K562 (cell line): ENCODE measurements at regions not wholly inside any gene's neighbourhood (a gene's known extent, or its start where the extent isn't known, plus 50 kb on each side); places are given as distances from the start of the nearest gene placed in this dataset.

Experiments used
- ATAC-seq: fragments of 200-7000 bp; cut with Tn5 transposase; 3 replicates; pipeline ENCODE4 v1.9.1; 2020; ENCODE audit warnings: moderate library complexity
- BruUV-seq: library from RNA; stranded (reverse); fragments of 400-500 nt; replicated peaks from 2 replicates; lab custom pipeline; 2021; lab: Mats Ljungman, UMichigan
- CTCF ChIA-PET: fragments of 300-600 bp; formaldehyde crosslinking; extraction: SDS; loops from one replicate; lab custom pipeline; 2021; ENCODE audit warnings: low intra/inter-chr PET ratio; lab: Yijun Ruan, JAX
- POLR2A ChIA-PET: fragments of 300-600, 350-650 bp; sonication (Branson Sonifier 250); formaldehyde crosslinking; extraction: SDS; loops from one replicate; lab custom pipeline; 2021; ENCODE audit warnings: antibody characterized with exemption, inconsistent platforms; lab: Yijun Ruan, JAX
- DNase-seq, 4 experiments: peaks; one replicate each; pipeline versions ENCODE4 v3.0.0 to v3.0.0-alpha.2; 2011 to 2018; ENCODE audit warnings: low spot score in 3 of 4, mixed read lengths in 3 of 4; ENCODE audit errors: extremely low read depth in 1 of 4
- FAIRE-seq: peaks from 2 replicates; lab custom pipeline; 2011; peaks lifted over from hg19 to GRCh38; lab: Jason Lieb, UNC
- H2AFZ ChIP-seq: 2 replicates; pipeline ENCODE4 v1.6.0; 2011; ENCODE audit warnings: low read depth, low read length, control low read depth, inconsistent platforms
- H3K27ac ChIP-seq: fragments of 200-600 bp; 3 replicates; pipeline ENCODE4 v1.8.0; 2011; ENCODE audit warnings: low read depth, mild to moderate bottlenecking, control low read depth, inconsistent platforms, low read length, moderate library complexity, mixed read lengths; ENCODE audit errors: extremely low read depth
- H3K27me3 ChIP-seq, 2 experiments: fragments of 300-600 bp in 1 of 2; 2 replicates in 1 of 2; 3 replicates in 1 of 2; pipeline versions ENCODE4 v1.6.0 to v1.8.0; 2011; ENCODE audit warnings: inconsistent platforms in 2 of 2, low read length in 2 of 2, mild to moderate bottlenecking in 1 of 2, mixed read lengths in 1 of 2, moderate library complexity in 1 of 2; ENCODE audit not compliant: control insufficient read depth in 2 of 2, insufficient read depth in 2 of 2
- H3K36me3 ChIP-seq: fragments of 300-600 bp; 3 replicates; pipeline ENCODE4 v1.8.0; 2011; ENCODE audit warnings: mild to moderate bottlenecking, low read length, inconsistent platforms; ENCODE audit not compliant: control insufficient read depth, insufficient read depth
- H3K4me1 ChIP-seq, 2 experiments: fragments of 200-600 bp in 1 of 2; replicated peaks in 1 of 2; 2 replicates in 1 of 2; 3 replicates in 1 of 2; pipeline versions ENCODE4 v1.5.1 to v1.8.0; 2011; ENCODE audit warnings: inconsistent platforms in 2 of 2, low read length in 2 of 2, mild to moderate bottlenecking in 1 of 2, mixed read lengths in 1 of 2, moderate library complexity in 1 of 2; ENCODE audit not compliant: control insufficient read depth in 2 of 2, insufficient read depth in 2 of 2
- H3K4me2 ChIP-seq: 2 replicates; pipeline ENCODE4 v1.6.1; 2011; ENCODE audit warnings: low read length, control low read depth, inconsistent platforms, mixed read lengths; ENCODE audit not compliant: insufficient read depth
- H3K4me3 ChIP-seq: fragments of 200-600 bp; sonication (generic), shearing (Covaris generic); 2 replicates; pipeline ENCODE4 v1.5.1; 2016; ENCODE audit warnings: control low read depth, inconsistent platforms
- H3K79me2 ChIP-seq: fragments of 200-600 bp; 3 replicates; pipeline ENCODE4 v1.8.0; 2011; ENCODE audit warnings: low read length, inconsistent platforms; ENCODE audit not compliant: control insufficient read depth, insufficient read depth
- H3K9ac ChIP-seq, 2 experiments: 2 replicates each; pipeline versions ENCODE4 v1.6.0 to v1.6.1; 2011; ENCODE audit warnings: low read depth in 2 of 2, low read length in 2 of 2, control low read depth in 1 of 2, inconsistent platforms in 1 of 2, mild to moderate bottlenecking in 1 of 2, mixed read lengths in 1 of 2; ENCODE audit not compliant: insufficient read depth in 1 of 2
- H3K9me1 ChIP-seq: one replicate; pipeline ENCODE4 v1.6.0; 2011; ENCODE audit warnings: inconsistent platforms, mild to moderate bottlenecking, low read length, moderate library complexity; ENCODE audit not compliant: control insufficient read depth, insufficient read depth
- H3K9me3 ChIP-seq: replicated peaks from 2 replicates; pipeline ENCODE4 v1.5.1; 2011; ENCODE audit warnings: low read depth, low read length, inconsistent platforms; ENCODE audit not compliant: control insufficient read depth, insufficient read depth
- H4K20me1 ChIP-seq: replicated peaks from 2 replicates; pipeline ENCODE4 v1.6.1; 2011; ENCODE audit warnings: low read length, inconsistent platforms, mixed read lengths; ENCODE audit not compliant: control insufficient read depth, insufficient read depth
- FOXK2 ChIP-seq, 2 experiments: fragments of 450-650 bp; IDR thresholded peaks in 1 of 2; conservative IDR thresholded peaks in 1 of 2; 2 replicates each; pipeline ENCODE4 v1.6.1; 2016; ENCODE audit warnings: low read depth in 2 of 2, mild to moderate bottlenecking in 1 of 2
- FUS ChIP-seq: fragments of 200-400 bp; formaldehyde crosslinking; optimal IDR thresholded peaks from 2 replicates; pipeline ENCODE3; 2017; ENCODE audit warnings: low read depth, low read length
- MAZ ChIP-seq, 2 experiments: fragments of 450-650 bp in 1 of 2; sonication (generic) in 1 of 2; formaldehyde crosslinking; IDR thresholded peaks in 1 of 2; conservative IDR thresholded peaks in 1 of 2; 2 replicates each; pipeline versions ENCODE4 v1.4.0 to v1.5.0; 2020; ENCODE audit warnings: mild to moderate bottlenecking in 1 of 2, missing genetic modification reagents in 1 of 2
- MBD1 ChIP-seq: fragments of 250-450 bp; sonication (Bioruptor Pico); IDR thresholded peaks from 2 replicates; pipeline ENCODE4 v1.8.0; 2022; ENCODE audit warnings: inconsistent platforms
- NRF1 ChIP-seq, 2 experiments: fragments of 450-650 bp; IDR thresholded peaks in 1 of 2; conservative IDR thresholded peaks in 1 of 2; 2 replicates each; pipeline ENCODE4 v1.6.1; 2014; ENCODE audit warnings: mild to moderate bottlenecking in 2 of 2
- OTX1 ChIP-seq: fragments of 450-650 bp; formaldehyde crosslinking; IDR thresholded peaks from 2 replicates; pipeline ENCODE4 v1.4.0; 2022; ENCODE audit warnings: mild to moderate bottlenecking
- PML ChIP-seq: IDR thresholded peaks from 2 replicates; pipeline ENCODE4 v1.6.1; 2012; ENCODE audit warnings: low read length, inconsistent platforms
- POLR2A ChIP-seq: fragments of 450-650 bp; conservative IDR thresholded peaks from 2 replicates; pipeline ENCODE4 v1.6.1; 2016
- TRIM28 ChIP-seq: fragments of 450-650 bp; IDR thresholded peaks from 2 replicates; pipeline ENCODE4 v1.6.1; 2017
- ZBTB2 ChIP-seq: fragments of 450-650 bp; IDR thresholded peaks from 2 replicates; pipeline ENCODE4 v1.6.1; 2016; ENCODE audit warnings: antibody characterized with exemption
- ZBTB33 ChIP-seq: sonication (generic); formaldehyde crosslinking; IDR thresholded peaks from 2 replicates; pipeline ENCODE4 v1.8.1; 2023; ENCODE audit warnings: mild to moderate bottlenecking, missing genetic modification reagents
- ZEB2 ChIP-seq: fragments of 450-650 bp; IDR thresholded peaks from 2 replicates; pipeline ENCODE4 v1.6.1; 2016
- ZNF197 ChIP-seq: fragments of 200-800 bp; sonication (Bioruptor generic); IDR thresholded peaks from 2 replicates; pipeline ENCODE4 v1.6.1; 2016; ENCODE audit warnings: low read depth, missing genetic modification characterization, missing compliant biosample characterization
- ZNF518B ChIP-seq: fragments of 250-450 bp; sonication (Bioruptor Pico); IDR thresholded peaks from 2 replicates; pipeline ENCODE4 v1.5.0; 2021; ENCODE audit warnings: mild to moderate bottlenecking, moderate library complexity
- ZNF589 ChIP-seq: fragments of 200-800 bp; sonication (Bioruptor generic); IDR thresholded peaks from 2 replicates; pipeline ENCODE4 v1.6.1; 2016; ENCODE audit warnings: low read depth, missing genetic modification characterization, missing compliant biosample characterization
- ZNF695 ChIP-seq: fragments of 450-650 bp; formaldehyde crosslinking; IDR thresholded peaks from 2 replicates; pipeline ENCODE4 v1.4.0; 2020; ENCODE audit warnings: mild to moderate bottlenecking, moderate library complexity
- ZZZ3 ChIP-seq: fragments of 450-650 bp; IDR thresholded peaks from 2 replicates; pipeline ENCODE4 v1.6.1; 2016; ENCODE audit warnings: antibody characterized with exemption, mild to moderate bottlenecking, moderate library complexity
- WGBS: fragments of 100-300 bp; shearing (Covaris generic); methylation state at CpG from one replicate; pipeline ENCODE4 v1.1.6; 2016; ENCODE audit warnings: low coverage, mixed read lengths; ENCODE audit not compliant: insufficient coverage; ENCODE audit errors: missing lambda C conversion rate; 5-methylcytosine and 5-hydroxymethylcytosine counted together
- in situ Hi-C: fragments of 300-500 bp; cut with MboI; formaldehyde crosslinking; loops from 4 replicates; pipeline ENCODE4 v1.15.0; 2018; ENCODE audit warnings: inconsistent platforms, mixed read lengths
- intact Hi-C: fragments of 100-400 bp; cut with micrococcal nuclease; formaldehyde crosslinking; loops from 2 replicates; pipeline ENCODE4 v1.14.2; 2022

- no peaks in the 10 kb centered on the region for H3K27me3 ChIP-seq
- H3K9me1 ChIP-seq = no peaks in the 10 kb centered on the region
- ATAC-seq (no peak), DNase-seq (no peak), FAIRE-seq (no peak)
- no peaks in the 10 kb centered on the region for H3K9me3 ChIP-seq
- no peaks in the 10 kb centered on the region for H3K4me1 ChIP-seq
- in situ Hi-C loops = no loop called here
- BruUV-seq = no TSS peak
- no peak overlapping the region for H2AFZ ChIP-seq
- no peak overlapping the region for H3K9ac ChIP-seq
- POLR2A ChIA-PET = no interaction called here
- H4K20me1 ChIP-seq = no peaks in the 10 kb centered on the region
- CTCF ChIA-PET = no interaction called here
- no peaks in the 10 kb centered on the region for H3K79me2 ChIP-seq
- no peaks in the 10 kb centered on the region for H3K36me3 ChIP-seq
- no peak overlapping the region for H3K4me3 ChIP-seq
- intact Hi-C loops = no loop called here
- no peak overlapping the region for H3K27ac ChIP-seq
- H3K4me2 ChIP-seq = no peak overlapping the region
- 34% methylated on average over 2 of the region's 2 CpGs for WGBS
- TF ChIP-seq OTX1 (CRISPR knock-in tag) (no peak), ZBTB33 (CRISPR knock-in tag) (no peak), TRIM28 (no peak), PML (no peak), ZZZ3 (no peak), POLR2A (no peak), ZNF695 (CRISPR knock-in tag) (no peak), ZBTB2 (no peak), MBD1 (CRISPR knock-in tag) (no peak), FUS (no peak), MAZ (CRISPR knock-in tag; conservative IDR thresholded peaks at IDR 0.05 in 1 of 2, IDR thresholded peaks at IDR 0.05 in 1 of 2) (no peak), FOXK2 (conservative IDR thresholded peaks at IDR 0.05 in 1 of 2, IDR thresholded peaks at IDR 0.05 in 1 of 2; ENCODE audit: low read depth in 2 of 2) (no peak), NRF1 (conservative IDR thresholded peaks at IDR 0.05 in 1 of 2, IDR thresholded peaks at IDR 0.05 in 1 of 2) (no peak), ZNF589 (no peak), ZNF197 (no peak), ZNF518B (CRISPR knock-in tag) (no peak), ZEB2 (no peak)
Measured at GRCh38 chr9:91134608-91135007, 227.1 kb downstream of the AUH start.
